Sigmoid colon (tissue), 6 donors: ENCODE measurements at regions not wholly inside any gene's neighbourhood (a gene's known extent, or its start where the extent isn't known, plus 50 kb on each side); places are given as distances from the start of the nearest gene placed in this dataset.

Experiments used
- DNase-seq: peaks from one replicate; pipeline ENCODE4 v3.0.0-alpha.2; 2019
- H3K27ac ChIP-seq, 4 donors: fragments of 200-600 bp; sonication (generic); one replicate each; pipeline ENCODE4 v1.5.1; 2016 to 2019; ENCODE audit warnings: mild to moderate bottlenecking in 1 of 4
- H3K27me3 ChIP-seq, 3 donors: fragments of 200-600 bp; sonication (generic); one replicate each; pipeline ENCODE4 v1.5.1; 2019; ENCODE audit warnings: mild to moderate bottlenecking in 1 of 3
- H3K36me3 ChIP-seq, 4 donors: fragments of 200-600 bp; sonication (generic); one replicate each; pipeline ENCODE4 v1.5.1; 2016 to 2019
- H3K4me1 ChIP-seq, 4 donors: fragments of 200-600 bp; sonication (generic); one replicate each; pipeline ENCODE4 v1.5.1; 2017 to 2019
- H3K4me3 ChIP-seq, 4 donors: fragments of 200-600 bp; sonication (generic); one replicate each; pipeline ENCODE4 v1.5.1; 2017 to 2019; ENCODE audit warnings: mild to moderate bottlenecking in 2 of 4, moderate library complexity in 1 of 4
- H3K9me3 ChIP-seq, 4 donors: fragments of 200-600 bp in 3 of 4; sonication (generic) in 3 of 4; one replicate each; pipeline versions ENCODE4 v1.5.1 to v1.6.1; 2013 to 2019
- EP300 ChIP-seq, 4 donors: sonication (generic); formaldehyde crosslinking; IDR thresholded peaks; one replicate each; pipeline ENCODE4 v1.6.1; 2017; ENCODE audit warnings: antibody characterized with exemption in 4 of 4
- POLR2A ChIP-seq, 2 donors: fragments of 450-650 bp; IDR thresholded peaks; one replicate each; pipeline ENCODE4 v1.6.1; 2016; ENCODE audit warnings: antibody characterized with exemption in 2 of 2, mild to moderate bottlenecking in 2 of 2, moderate library complexity in 2 of 2
- POLR2AphosphoS5 ChIP-seq, 4 donors: sonication (generic); formaldehyde crosslinking; IDR thresholded peaks; one replicate each; pipeline ENCODE4 v1.6.1; 2017; ENCODE audit warnings: antibody characterized with exemption in 4 of 4
- WGBS, 2 donors: extraction: QIAGEN DNeasy Blood & Tissue Kit; methylation state at CpG; one replicate each; pipeline ENCODE4 v1.1.7; 2013; 5-methylcytosine and 5-hydroxymethylcytosine counted together
- intact Hi-C: fragments of 100-400 bp; cut with DNase I; formaldehyde crosslinking; loops from one replicate; pipeline ENCODE4 v1.15.1; 2023
- TF ChIP-seq, protein P1 (sequence below), 4 experiments: fragments of 450-650 bp in 3 of 4; fragments of 200-600 bp in 1 of 4; IDR thresholded peaks; one replicate each; pipeline ENCODE4 v1.5.1; 2016 to 2019; ENCODE audit warnings: antibody characterized with exemption in 4 of 4, mild to moderate bottlenecking in 3 of 4, moderate library complexity in 2 of 4
- donor health status: healthy with polysubstance abuse.
- donor health status: healthy.

DNA sequence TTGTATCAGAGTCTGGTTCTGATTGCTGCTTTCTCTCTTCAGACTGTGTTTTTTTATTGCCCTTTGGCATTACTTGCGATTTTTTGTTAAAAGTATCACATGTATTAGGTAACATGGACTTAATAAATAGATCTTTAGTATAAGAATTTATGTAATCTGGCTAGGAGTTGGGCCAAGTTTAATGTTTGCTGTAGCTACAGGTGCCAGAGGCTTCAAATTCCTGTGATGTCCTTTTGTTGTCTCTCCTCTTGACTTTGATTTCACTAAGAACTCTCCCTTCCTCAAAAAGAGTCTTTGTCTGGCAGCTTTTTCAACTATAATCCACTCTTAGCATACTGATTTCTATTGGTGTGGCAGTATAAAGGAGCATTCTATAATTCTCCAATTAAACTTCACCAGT lies 313.1 kb downstream of the DTWD2 start:
- Histone ChIP-seq H3K36me3 (no peaks in the 10 kb centered on the region), H3K27ac (no peak overlapping the region)
- intact Hi-C loops, result no loop called here

DNA sequence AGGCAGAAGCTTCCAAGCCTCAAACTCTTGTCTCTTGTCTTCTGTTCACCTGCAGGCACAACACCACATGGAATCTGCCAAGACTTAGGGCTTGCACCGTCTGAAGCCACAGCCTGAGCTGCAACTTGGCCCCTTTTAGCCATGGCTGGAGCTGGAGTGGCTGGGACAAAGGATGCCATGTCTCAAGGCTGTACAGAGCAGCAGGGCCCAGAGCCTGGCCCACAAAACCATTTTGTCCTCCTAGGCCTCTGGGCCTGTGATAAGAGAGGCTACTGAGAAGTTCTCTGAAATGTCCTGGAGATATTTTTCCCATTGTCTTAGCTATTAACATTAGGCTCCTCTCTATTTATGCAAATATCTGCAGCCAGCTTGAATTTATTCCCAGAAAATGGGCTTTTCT lies 330.8 kb downstream of the DTWD2 start:
- TF ChIP-seq, protein P1, sequence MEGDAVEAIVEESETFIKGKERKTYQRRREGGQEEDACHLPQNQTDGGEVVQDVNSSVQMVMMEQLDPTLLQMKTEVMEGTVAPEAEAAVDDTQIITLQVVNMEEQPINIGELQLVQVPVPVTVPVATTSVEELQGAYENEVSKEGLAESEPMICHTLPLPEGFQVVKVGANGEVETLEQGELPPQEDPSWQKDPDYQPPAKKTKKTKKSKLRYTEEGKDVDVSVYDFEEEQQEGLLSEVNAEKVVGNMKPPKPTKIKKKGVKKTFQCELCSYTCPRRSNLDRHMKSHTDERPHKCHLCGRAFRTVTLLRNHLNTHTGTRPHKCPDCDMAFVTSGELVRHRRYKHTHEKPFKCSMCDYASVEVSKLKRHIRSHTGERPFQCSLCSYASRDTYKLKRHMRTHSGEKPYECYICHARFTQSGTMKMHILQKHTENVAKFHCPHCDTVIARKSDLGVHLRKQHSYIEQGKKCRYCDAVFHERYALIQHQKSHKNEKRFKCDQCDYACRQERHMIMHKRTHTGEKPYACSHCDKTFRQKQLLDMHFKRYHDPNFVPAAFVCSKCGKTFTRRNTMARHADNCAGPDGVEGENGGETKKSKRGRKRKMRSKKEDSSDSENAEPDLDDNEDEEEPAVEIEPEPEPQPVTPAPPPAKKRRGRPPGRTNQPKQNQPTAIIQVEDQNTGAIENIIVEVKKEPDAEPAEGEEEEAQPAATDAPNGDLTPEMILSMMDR (IDR thresholded peaks at IDR 0.05), result no peak
- Histone ChIP-seq H3K9me3 (peaks cover 0 to 8% (median 1%) of the 10 kb centered on the region in 4 donors), H3K4me3 (no peak overlapping the region), H3K36me3 (no peaks in the 10 kb centered on the region), H3K27ac (no peak overlapping the region), H3K27me3 (no peaks in the 10 kb centered on the region), H3K4me1 (no peaks in the 10 kb centered on the region)
- WGBS, 2 donors, result 76 to 77% methylated on average over 1 of the region's 1 CpG
- no peak for DNase-seq
- intact Hi-C loops, result no loop called here

More for the DNA sequence above, 313.1 kb downstream of the DTWD2 start:
- Histone ChIP-seq H3K27me3 (no peaks in the 10 kb centered on the region), H3K4me3 (no peak overlapping the region), H3K4me1 (no peaks in the 10 kb centered on the region), H3K9me3 (peaks cover 0 to 16% (median 4%) of the 10 kb centered on the region in 4 donors)
- no peak for DNase-seq
- no peak for TF ChIP-seq EP300 (IDR thresholded peaks at IDR 0.05)
- TF ChIP-seq POLR2AphosphoS5 (IDR thresholded peaks at IDR 0.05), result no peak
- no peak for TF ChIP-seq POLR2A (IDR thresholded peaks at IDR 0.05)
- TF ChIP-seq, protein P1 (IDR thresholded peaks at IDR 0.05), result no peak
- WGBS, 2 donors, result 81 to 88% methylated on average over 1 of the region's 1 CpG

DNA sequence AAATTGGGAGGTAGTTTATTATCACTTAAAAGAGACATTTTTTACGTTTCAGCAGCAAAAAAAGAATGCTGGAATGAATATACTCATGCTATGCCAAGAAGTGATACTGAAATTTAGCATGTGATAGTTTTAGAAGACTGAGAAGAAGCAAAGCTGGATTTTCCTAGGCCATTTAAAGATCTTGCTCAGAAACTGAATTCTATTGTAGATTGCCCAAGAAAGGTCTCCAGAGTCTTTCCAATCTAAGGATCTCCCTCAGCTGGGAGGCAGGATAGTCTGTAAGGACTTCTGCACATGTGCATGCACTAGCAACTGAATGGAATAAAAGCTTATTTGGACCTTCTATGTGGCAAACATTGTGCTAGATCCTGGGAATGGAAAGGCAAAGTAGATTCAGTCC lies 334.5 kb downstream of the DTWD2 start:
- Histone ChIP-seq H3K4me1 (no peaks in the 10 kb centered on the region), H3K27ac (no peak overlapping the region), H3K27me3 (no peaks in the 10 kb centered on the region), H3K4me3 (no peak overlapping the region), H3K9me3 (peaks cover 0 to 8% (median 0%) of the 10 kb centered on the region in 4 donors), H3K36me3 (no peaks in the 10 kb centered on the region)
- TF ChIP-seq EP300 (IDR thresholded peaks at IDR 0.05) (no peak), POLR2AphosphoS5 (IDR thresholded peaks at IDR 0.05) (no peak), POLR2A (IDR thresholded peaks at IDR 0.05) (no peak)
- TF ChIP-seq, protein P1 (IDR thresholded peaks at IDR 0.05), result no peak
- no peak for DNase-seq
- 24 to 45% methylated on average over 1 of the region's 1 CpG for WGBS, 2 donors
- intact Hi-C loops, result no loop called here

DNA sequence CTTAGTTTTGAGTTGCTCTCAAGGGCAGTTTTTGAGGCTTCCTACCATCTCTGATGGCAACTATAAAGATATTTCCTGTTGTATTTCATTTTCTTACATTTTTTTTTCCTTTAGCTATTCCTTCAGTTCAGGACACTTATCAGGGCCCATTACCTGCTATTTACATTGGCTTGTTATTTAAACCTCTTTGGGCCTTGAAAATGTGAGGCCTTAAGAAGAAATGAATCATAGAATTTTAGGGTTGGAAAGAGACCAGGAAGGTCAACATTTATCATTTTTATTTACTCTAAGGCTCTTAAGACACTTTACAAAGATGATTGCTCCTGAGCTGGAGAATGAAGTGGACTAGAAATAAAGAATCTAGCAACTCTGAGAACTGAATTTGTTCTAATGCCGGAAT lies 335.2 kb downstream of the DTWD2 start:
- WGBS, 2 donors, result 87% methylated on average over 1 of the region's 1 CpG
- H3K4me3 ChIP-seq, result no peak overlapping the region
- DNase-seq, result no peak
- H3K9me3 ChIP-seq, result peaks cover 0 to 8% (median 0%) of the 10 kb centered on the region in 4 donors
- no peaks in the 10 kb centered on the region for H3K36me3 ChIP-seq
- no peaks in the 10 kb centered on the region for H3K27me3 ChIP-seq
- TF ChIP-seq POLR2A (IDR thresholded peaks at IDR 0.05) (no peak), EP300 (IDR thresholded peaks at IDR 0.05) (no peak), POLR2AphosphoS5 (IDR thresholded peaks at IDR 0.05) (no peak)
- TF ChIP-seq, protein P1 (IDR thresholded peaks at IDR 0.05), result no peak
- no peaks in the 10 kb centered on the region for H3K4me1 ChIP-seq
- intact Hi-C loops, result no loop called here
- H3K27ac ChIP-seq, result no peak overlapping the region

DNA sequence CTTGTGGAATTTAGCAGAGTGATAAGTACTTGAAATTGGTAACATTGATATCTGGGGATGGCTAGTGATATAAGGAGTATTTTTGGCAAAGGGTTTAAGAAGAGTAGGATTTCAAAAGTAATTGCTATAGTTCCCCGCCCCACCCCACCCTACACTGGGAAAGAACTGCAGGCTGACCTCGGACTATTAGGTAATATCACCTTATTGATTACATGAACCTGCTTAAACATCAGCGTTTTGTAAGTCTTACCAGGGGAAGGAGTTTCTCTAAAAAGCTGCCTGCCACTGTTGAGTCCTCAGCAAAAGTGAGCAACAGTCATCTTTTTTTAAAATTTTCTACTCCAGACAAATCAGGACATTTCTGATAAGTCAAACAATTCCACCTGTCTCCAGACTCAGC lies 337.3 kb downstream of the DTWD2 start:
- Histone ChIP-seq H3K4me3 (no peak overlapping the region), H3K4me1 (no peaks in the 10 kb centered on the region), H3K27me3 (no peaks in the 10 kb centered on the region), H3K27ac (no peak overlapping the region), H3K9me3 (no peaks in the 10 kb centered on the region), H3K36me3 (no peaks in the 10 kb centered on the region)
- intact Hi-C loops, result no loop called here
- TF ChIP-seq, protein P1 (IDR thresholded peaks at IDR 0.05), result no peak
- no peak for DNase-seq
- 59 to 86% methylated on average over 3 of the region's 3 CpGs for WGBS, 2 donors
